Fibroblast of villous mesenchyme (primary cell): ENCODE measurements at regions not wholly inside any gene's neighbourhood (a gene's known extent, or its start where the extent isn't known, plus 50 kb on each side); places are given as distances from the start of the nearest gene placed in this dataset.

Experiments
- DNase-seq: peaks from one replicate; pipeline ENCODE4 v3.0.0-alpha.2; 2010; ENCODE audit warnings: low read depth
- H3K4me3 ChIP-seq: 2 replicates; pipeline ENCODE4 v1.5.1; 2011; ENCODE audit warnings: low read depth, mild to moderate bottlenecking, low read length
- TF ChIP-seq, protein P1 (sequence below): IDR thresholded peaks from 2 replicates; pipeline ENCODE4 v1.5.1; 2012; ENCODE audit warnings: low read depth, mild to moderate bottlenecking, low read length; ENCODE audit not compliant: insufficient read depth

DNA sequence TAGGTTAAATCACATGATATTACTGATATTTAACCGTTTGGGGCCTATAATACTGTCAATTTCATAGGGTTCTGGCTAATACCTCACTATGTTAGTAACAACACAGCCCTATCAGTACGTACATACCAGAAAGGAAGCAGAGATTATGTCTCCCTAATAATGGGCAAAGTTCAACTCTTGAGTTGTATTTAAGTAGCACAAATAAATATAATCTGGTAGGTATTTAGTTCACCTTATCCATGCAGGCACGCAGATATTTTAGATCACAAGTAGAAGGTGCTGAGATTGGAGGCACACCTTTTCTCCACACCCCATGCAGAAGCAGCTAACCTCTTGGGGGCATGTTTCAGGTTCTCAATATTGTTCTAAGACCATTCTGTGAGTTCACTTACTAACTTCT, 118.9 kb downstream of the IRS1 start:
- DNase-seq = no peak
- H3K4me3 ChIP-seq = no peak overlapping the region
- TF ChIP-seq, protein P1, sequence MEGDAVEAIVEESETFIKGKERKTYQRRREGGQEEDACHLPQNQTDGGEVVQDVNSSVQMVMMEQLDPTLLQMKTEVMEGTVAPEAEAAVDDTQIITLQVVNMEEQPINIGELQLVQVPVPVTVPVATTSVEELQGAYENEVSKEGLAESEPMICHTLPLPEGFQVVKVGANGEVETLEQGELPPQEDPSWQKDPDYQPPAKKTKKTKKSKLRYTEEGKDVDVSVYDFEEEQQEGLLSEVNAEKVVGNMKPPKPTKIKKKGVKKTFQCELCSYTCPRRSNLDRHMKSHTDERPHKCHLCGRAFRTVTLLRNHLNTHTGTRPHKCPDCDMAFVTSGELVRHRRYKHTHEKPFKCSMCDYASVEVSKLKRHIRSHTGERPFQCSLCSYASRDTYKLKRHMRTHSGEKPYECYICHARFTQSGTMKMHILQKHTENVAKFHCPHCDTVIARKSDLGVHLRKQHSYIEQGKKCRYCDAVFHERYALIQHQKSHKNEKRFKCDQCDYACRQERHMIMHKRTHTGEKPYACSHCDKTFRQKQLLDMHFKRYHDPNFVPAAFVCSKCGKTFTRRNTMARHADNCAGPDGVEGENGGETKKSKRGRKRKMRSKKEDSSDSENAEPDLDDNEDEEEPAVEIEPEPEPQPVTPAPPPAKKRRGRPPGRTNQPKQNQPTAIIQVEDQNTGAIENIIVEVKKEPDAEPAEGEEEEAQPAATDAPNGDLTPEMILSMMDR = no peak

DNA sequence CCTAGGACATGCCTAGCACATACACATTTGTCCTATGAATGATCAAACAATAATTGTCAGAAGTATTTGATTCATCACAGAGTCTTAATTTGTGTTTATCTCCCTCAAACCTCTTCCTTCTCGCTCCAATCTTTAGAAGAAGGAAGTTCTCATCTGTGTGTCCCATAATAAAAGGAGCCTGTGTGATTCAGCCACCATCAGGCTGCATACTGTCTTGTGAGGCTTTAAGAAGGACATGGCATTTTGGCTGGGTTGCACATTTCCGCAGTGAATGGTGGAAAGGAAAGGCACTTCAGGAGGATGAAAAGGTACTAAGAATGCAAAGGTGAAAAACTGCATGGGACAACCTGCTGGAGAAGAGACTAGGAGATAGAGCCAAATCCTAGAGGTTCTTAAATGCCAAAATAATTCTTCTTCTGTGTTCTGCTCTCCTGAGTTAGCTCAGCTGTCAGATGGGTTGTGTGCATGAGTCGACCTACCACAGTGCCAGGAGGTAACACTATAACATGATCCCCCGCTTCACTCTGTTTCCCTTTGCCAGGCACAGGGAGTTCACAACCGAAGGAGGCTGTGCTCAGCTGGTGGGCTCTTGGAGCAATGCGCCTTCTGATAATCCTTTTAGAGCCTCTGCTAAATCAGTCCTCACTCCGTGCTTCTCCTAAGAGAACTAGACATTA, 120.1 kb downstream of the IRS1 start:
- TF ChIP-seq, protein P1 = no peak
- DNase-seq = no peak
- no peak overlapping the region for H3K4me3 ChIP-seq

DNA sequence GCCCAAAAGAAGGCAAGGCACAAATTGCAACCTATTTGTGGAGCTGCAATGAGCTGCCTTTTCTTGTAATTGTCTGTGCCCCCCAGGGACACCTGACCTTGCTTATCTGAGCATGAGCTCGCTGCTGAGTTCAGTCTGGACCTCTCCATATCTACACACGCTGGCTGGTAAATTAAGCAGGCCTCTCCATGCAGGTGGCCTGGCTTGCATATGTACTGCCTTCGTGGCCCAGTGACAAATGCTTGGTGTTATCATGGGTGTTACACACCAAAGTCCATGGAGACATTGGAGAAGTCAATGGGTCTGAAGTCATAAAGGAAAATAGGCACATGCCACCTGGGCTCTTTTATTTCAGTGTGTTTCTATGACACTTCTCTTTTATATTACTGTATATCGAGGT, 121.2 kb downstream of the IRS1 start:
- TF ChIP-seq, protein P1 = no peak
- H3K4me3 ChIP-seq = no peak overlapping the region
- DNase-seq = no peak

DNA sequence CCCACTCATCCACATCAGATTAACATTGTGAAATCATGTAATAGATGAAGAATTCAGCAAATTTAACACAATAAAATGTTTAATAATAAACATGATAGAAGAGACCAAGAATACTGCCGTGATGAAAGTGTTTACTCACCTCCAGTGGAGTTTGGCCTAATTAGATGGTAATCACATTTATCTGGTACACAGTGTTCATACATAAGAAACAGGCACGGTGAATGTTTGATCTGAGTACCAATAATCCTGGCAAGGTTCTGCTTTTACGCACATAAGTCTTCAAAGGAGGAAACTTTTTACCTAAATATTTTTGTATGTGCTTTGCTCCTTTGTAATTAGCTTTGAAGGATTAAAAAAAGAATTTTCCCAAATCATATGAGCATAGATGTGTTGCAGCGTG, 122.5 kb downstream of the IRS1 start:
- TF ChIP-seq, protein P1 = no peak
- no peak for DNase-seq

DNA sequence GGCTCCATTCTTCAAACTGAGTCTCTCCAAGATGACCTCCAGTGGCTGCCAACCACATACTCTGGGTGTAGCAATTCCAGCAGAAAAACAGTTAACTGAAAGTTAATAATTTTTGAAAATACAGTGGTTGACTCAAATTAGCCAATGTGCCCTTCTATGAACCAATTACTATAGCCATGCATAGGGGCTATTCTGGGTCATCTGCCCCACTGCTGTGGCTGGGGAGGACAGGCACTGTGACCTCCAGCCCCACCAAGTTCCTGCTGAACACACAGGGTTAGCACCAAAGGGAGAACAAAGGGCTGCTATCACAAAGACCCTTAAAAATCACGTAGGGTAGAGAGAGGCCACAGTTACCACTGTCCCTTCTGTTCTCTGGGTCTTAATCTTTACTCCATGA, 123.0 kb downstream of the IRS1 start:
- no peak overlapping the region for H3K4me3 ChIP-seq
- no peak for DNase-seq
- TF ChIP-seq, protein P1 = no peak

More for the DNA sequence above, 122.5 kb downstream of the IRS1 start:
- no peak overlapping the region for H3K4me3 ChIP-seq

DNA sequence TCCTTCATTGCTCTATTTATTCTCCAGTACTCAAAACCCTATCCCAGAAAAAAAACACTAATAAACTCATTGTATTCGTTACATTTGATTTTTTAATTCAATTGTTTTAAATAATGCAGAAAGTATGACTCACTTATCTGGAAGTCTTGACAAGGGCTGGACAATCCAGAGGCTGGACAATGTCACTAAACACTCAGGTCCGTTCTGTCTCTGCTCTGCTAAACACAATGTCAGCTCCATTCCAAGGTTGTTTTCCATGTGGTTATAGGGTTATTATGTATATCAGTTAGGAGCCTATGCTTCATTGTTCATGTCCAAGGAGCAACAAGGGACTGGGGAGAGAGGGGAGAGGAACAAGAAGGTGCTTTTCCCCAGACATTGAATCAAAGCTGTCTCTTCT, 125.5 kb downstream of the IRS1 start:
- peak; percentile 51 for DNase-seq
- no peak overlapping the region for H3K4me3 ChIP-seq
- TF ChIP-seq, protein P1 = no peak

DNA sequence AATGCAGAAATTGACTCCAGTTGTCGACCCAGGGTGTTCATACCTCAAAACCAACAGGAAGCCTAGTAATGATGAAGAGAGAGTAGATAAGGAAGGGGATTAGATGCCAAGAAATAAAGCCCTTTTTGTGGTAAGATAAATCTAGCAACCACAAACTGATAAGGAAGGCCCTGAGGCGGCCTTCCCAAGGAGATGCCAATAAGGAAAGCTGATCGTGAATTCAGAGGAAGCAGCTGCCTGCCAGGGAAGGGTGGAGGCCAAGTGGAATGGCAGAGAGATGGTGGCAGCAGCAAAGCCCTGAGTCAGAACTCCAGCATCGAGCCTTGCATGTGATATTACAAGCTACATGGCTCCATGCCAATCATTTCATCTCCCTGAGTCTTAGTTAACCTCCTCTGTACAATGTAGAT, 126.3 kb downstream of the IRS1 start:
- DNase-seq = peak; percentile 91
- TF ChIP-seq, protein P1 = no peak
- no peak overlapping the region for H3K4me3 ChIP-seq
